Heart right ventricle (tissue), 16 donors: ENCODE measurements at regions not wholly inside any gene's neighbourhood (a gene's known extent, or its start where the extent isn't known, plus 50 kb on each side); places are given as distances from the start of the nearest gene placed in this dataset.
"Not testable (repeated sequence)": the region's sequence is repeated elsewhere in the genome, so short reads cannot be mapped to it uniquely, and the experiment has no call there.

ENCODE experiments used
- ATAC-seq, 8 donors: fragments of 200-7000 bp; cut with Tn5 transposase; one replicate each; pipeline ENCODE4 v1.9.1; 2020; ENCODE audit warnings: mild to moderate bottlenecking in 8 of 8, moderate library complexity in 8 of 8, moderate number of reproducible peaks in 1 of 8
- DNase-seq, 2 donors: peaks; one replicate each; pipeline ENCODE4 v3.0.0-alpha.2; 2020
- H3K27ac ChIP-seq, 10 donors: fragments of 200-600 bp; sonication (generic) in 2 of 10; one replicate each; pipeline versions ENCODE4 v1.5.0 to v1.8.0; 2020 to 2022; ENCODE audit warnings: mild to moderate bottlenecking in 3 of 10
- H3K27me3 ChIP-seq, 7 donors: fragments of 200-600 bp; one replicate each; pipeline ENCODE4 v1.8.0; 2021 to 2022; ENCODE audit warnings: mild to moderate bottlenecking in 2 of 7
- H3K36me3 ChIP-seq, 9 donors: fragments of 200-600 bp; sonication (generic) in 1 of 9; one replicate each; pipeline versions ENCODE4 v1.5.0 to v1.8.0; 2020 to 2022; ENCODE audit warnings: mild to moderate bottlenecking in 2 of 9
- H3K4me1 ChIP-seq, 9 donors: fragments of 200-600 bp; sonication (generic) in 1 of 9; one replicate each; pipeline versions ENCODE4 v1.5.0 to v1.8.0; 2020 to 2022; ENCODE audit warnings: mild to moderate bottlenecking in 4 of 9
- H3K4me3 ChIP-seq, 10 donors: fragments of 200-600 bp; sonication (generic) in 2 of 10; one replicate each; pipeline versions ENCODE4 v1.5.0 to v1.8.0; 2020 to 2022; ENCODE audit warnings: mild to moderate bottlenecking in 7 of 10, moderate library complexity in 2 of 10
- H3K9me3 ChIP-seq, 11 donors: fragments of 200-600 bp in 10 of 11; sonication (generic) in 2 of 11; one replicate each; pipeline versions ENCODE4 v1.5.0 to v1.8.0; 2013 to 2022; ENCODE audit warnings: mild to moderate bottlenecking in 2 of 11, control low read depth in 1 of 11, moderate library complexity in 1 of 11
- CTCF ChIP-seq, 9 donors: fragments of 200-600 bp; sonication (generic) in 2 of 9; IDR thresholded peaks; one replicate each; pipeline versions ENCODE4 v1.5.0 to v1.8.0; 2021 to 2022; ENCODE audit warnings: antibody characterized with exemption in 9 of 9, mild to moderate bottlenecking in 5 of 9, moderate library complexity in 1 of 9
- WGBS, 2 donors: extraction: QIAGEN DNeasy Blood & Tissue Kit; methylation state at CpG; one replicate each; pipeline ENCODE4 v1.1.7; 2013; ENCODE audit warnings: inconsistent platforms in 1 of 2; 5-methylcytosine and 5-hydroxymethylcytosine counted together
- intact Hi-C, 10 donors: fragments of 100-400 bp; cut with DNase I; formaldehyde crosslinking; loops; one replicate each; pipeline versions ENCODE4 v1.11.1 to v1.14.2; 2022
- donor health status: Arrhythmogenic right ventricular cardiomyopathy.
- donor health status: ischemic (EF 13 %, LVEDD 7.1; RV severe dilation, severe dysfunction).
- donor health status: healthy with polysubstance abuse.
- donor health status: DM: no; HTN: yes; CAD: no.
- donor health status: DM: no; HTN: no; CAD: no.
- donor health status: ischemic (EF 25% LVEDD 6.9; RV normal size, moderate dysfunction).
- donor health status: ischemic (EF 25% LVEDD 5.7; RV mildly dilated, moderate dysfunction).
- donor health status: healthy.
- donor health status: DM: yes; HTN: yes; CAD: no.
- donor health status: Ischemic cardiomyopathy.
- donor health status: ischemic (EF 35%, LVEDD 5.7; RV mildly dilated, moderate dysfunction).
- donor health status: nonischemic (EF 11% LVEDD 7.7; RV severe dilation, severe dysfunction).
- donor health status: DM: yes; HTN: yes; CAD: no.
- donor health status: PGD.
- donor health status: ischemic (EF 29% LVEDD 5.4; RV normal size, mild dysfunction).
- donor health status: nonischemic (EF 23%, LVEDD 6.1; RV moderate dilation, normal function).

- WGBS, 2 donors, result 84 to 86% methylated on average over 4 of the region's 4 CpGs
- TF ChIP-seq CTCF (IDR thresholded peaks at IDR 0.05), result no peak
- H3K4me3 ChIP-seq, result no peak overlapping the region
- no peak for ATAC-seq
- no peaks in the 10 kb centered on the region for H3K27me3 ChIP-seq
- H3K9me3 ChIP-seq, result no peaks in the 10 kb centered on the region
- H3K27ac ChIP-seq, result no peak overlapping the region
- intact Hi-C loops, result loop anchor here in 1 of 10 donors (5.0 kb wide), 1 partner anchor 1686 kb away; no protein-coding TSS in a partner anchor
- H3K4me1 ChIP-seq, result no peaks in the 10 kb centered on the region
- DNase-seq, result no peak
- no peaks in the 10 kb centered on the region for H3K36me3 ChIP-seq
Observed at GRCh38 chr18:63058521-63058920, 261.0 kb downstream of the BCL2 start.

- H3K27me3 ChIP-seq, result no peaks in the 10 kb centered on the region
- TF ChIP-seq CTCF (IDR thresholded peaks at IDR 0.05), result no peak
- H3K4me1 ChIP-seq, result no peaks in the 10 kb centered on the region
- no peaks in the 10 kb centered on the region for H3K36me3 ChIP-seq
- no peak overlapping the region for H3K27ac ChIP-seq
- WGBS, 2 donors, result 91 to 93% methylated on average over 14 of the region's 14 CpGs
- intact Hi-C loops, result loop anchor here in 1 of 10 donors (5.0 kb wide), 1 partner anchor 1685 kb away; no protein-coding TSS in a partner anchor
- ATAC-seq (no peak), DNase-seq (no peak)
- H3K4me3 ChIP-seq, result no peak overlapping the region
- H3K9me3 ChIP-seq, result no peaks in the 10 kb centered on the region
Observed at GRCh38 chr18:63057707-63058106, 261.9 kb downstream of the BCL2 start.

GRCh38 chr18:63054901-63055584 is 264.5 kb downstream of the BCL2 start:
- Histone ChIP-seq H3K27me3 (no peaks in the 10 kb centered on the region), H3K4me3 (no peak overlapping the region), H3K4me1 (no peaks in the 10 kb centered on the region), H3K36me3 (no peaks in the 10 kb centered on the region), H3K27ac (no peak overlapping the region), H3K9me3 (no peaks in the 10 kb centered on the region)
- no peak for ATAC-seq
- no peak for DNase-seq
- TF ChIP-seq CTCF (IDR thresholded peaks at IDR 0.05), result no peak
- 77% methylated on average over 3 of the region's 3 CpGs for WGBS, 2 donors
- intact Hi-C loops, result loop anchor here in 1 of 10 donors (5.0 kb wide), 1 partner anchor 1683 kb away; no protein-coding TSS in a partner anchor

GRCh38 chr18:63051928-63052327 is 267.6 kb downstream of the BCL2 start:
- no peaks in the 10 kb centered on the region for H3K9me3 ChIP-seq
- intact Hi-C loops, result no loop called here
- 76 to 83% methylated on average over 3 of the region's 3 CpGs for WGBS, 2 donors
- peaks cover 0 to 8% (median 0%) of the 10 kb centered on the region in 7 donors for H3K27me3 ChIP-seq
- no peak overlapping the region for H3K4me3 ChIP-seq
- H3K4me1 ChIP-seq, result no peaks in the 10 kb centered on the region
- H3K27ac ChIP-seq, result no peak overlapping the region
- DNase-seq (no peak), ATAC-seq (no peak)
- no peaks in the 10 kb centered on the region for H3K36me3 ChIP-seq
- TF ChIP-seq CTCF (IDR thresholded peaks at IDR 0.05), result no peak

GRCh38 chr18:63050667-63051395 is 268.7 kb downstream of the BCL2 start:
- peak overlapping the region in 1 of 10 donors; percentile 2 for H3K27ac ChIP-seq
- not testable (repeated sequence) for ATAC-seq, H3K4me3 ChIP-seq, H3K9me3 ChIP-seq, H3K4me1 ChIP-seq, H3K36me3 ChIP-seq, H3K27me3 ChIP-seq, DNase-seq
- WGBS, 2 donors, result 74 to 75% methylated on average over 9 of the region's 9 CpGs
- intact Hi-C loops, result loop anchor here in 1 of 10 donors (1.0 kb wide), 1 partner anchor 8 kb away; no protein-coding TSS in a partner anchor
